Bronchial epithelial cell (primary cell): ENCODE measurements at regions not wholly inside any gene's neighbourhood (a gene's known extent, or its start where the extent isn't known, plus 50 kb on each side); places are given as distances from the start of the nearest gene placed in this dataset.

ENCODE experiments used
- DNase-seq: peaks from one replicate; pipeline ENCODE4 v3.0.0-alpha.2; 2010; ENCODE audit warnings: low read depth
- FAIRE-seq: peaks from 2 replicates; lab custom pipeline; 2011; peaks lifted over from hg19 to GRCh38; lab: Jason Lieb, UNC
- H3K27me3 ChIP-seq: 2 replicates; pipeline ENCODE4 v1.5.1; 2011; ENCODE audit warnings: low read length; ENCODE audit not compliant: control insufficient read depth, insufficient read depth
- H3K36me3 ChIP-seq: 2 replicates; pipeline ENCODE4 v1.5.1; 2011; ENCODE audit warnings: low read length; ENCODE audit not compliant: control insufficient read depth, insufficient read depth
- H3K4me3 ChIP-seq: 2 replicates; pipeline ENCODE4 v1.5.1; 2011; ENCODE audit warnings: mild to moderate bottlenecking, low read depth, low read length, control low read depth
- TF ChIP-seq, protein P1 (sequence below): IDR thresholded peaks from 2 replicates; pipeline ENCODE4 v1.5.1; 2011; ENCODE audit warnings: mild to moderate bottlenecking, moderate library complexity, low read length, control low read depth, inconsistent platforms; ENCODE audit not compliant: insufficient read depth, severe bottlenecking

DNA sequence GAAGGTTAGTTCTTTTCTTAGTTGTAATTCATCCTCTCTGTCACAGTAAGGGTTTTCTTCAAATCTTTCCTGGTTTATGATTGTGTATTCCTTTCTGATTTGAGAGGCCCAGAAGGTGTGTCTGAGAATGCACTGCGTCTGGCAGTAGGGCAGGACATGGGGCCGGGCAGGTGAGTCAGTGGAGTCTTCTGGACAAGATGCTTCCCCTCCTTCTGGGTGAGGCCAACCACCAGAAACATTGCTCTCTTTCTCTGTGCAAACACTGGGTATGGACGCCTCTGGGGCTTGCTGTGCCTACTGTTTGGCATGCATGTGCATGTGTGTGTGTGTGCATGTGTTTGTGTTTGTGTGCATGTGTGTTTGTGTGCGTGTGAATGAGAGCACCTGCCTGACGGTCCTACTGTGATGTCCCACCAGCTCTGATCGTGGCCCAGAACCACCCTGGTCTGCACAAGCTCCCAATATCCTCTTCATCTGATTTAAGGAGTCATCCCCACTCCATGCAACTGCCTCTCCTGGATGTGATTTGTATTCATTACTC lies 93.2 kb upstream of the DLX2 start:
- H3K27me3 ChIP-seq, result no peaks in the 10 kb centered on the region
- DNase-seq, result peak; percentile 93
- H3K36me3 ChIP-seq, result no peaks in the 10 kb centered on the region
- H3K4me3 ChIP-seq, result no peak overlapping the region
- TF ChIP-seq, protein P1, sequence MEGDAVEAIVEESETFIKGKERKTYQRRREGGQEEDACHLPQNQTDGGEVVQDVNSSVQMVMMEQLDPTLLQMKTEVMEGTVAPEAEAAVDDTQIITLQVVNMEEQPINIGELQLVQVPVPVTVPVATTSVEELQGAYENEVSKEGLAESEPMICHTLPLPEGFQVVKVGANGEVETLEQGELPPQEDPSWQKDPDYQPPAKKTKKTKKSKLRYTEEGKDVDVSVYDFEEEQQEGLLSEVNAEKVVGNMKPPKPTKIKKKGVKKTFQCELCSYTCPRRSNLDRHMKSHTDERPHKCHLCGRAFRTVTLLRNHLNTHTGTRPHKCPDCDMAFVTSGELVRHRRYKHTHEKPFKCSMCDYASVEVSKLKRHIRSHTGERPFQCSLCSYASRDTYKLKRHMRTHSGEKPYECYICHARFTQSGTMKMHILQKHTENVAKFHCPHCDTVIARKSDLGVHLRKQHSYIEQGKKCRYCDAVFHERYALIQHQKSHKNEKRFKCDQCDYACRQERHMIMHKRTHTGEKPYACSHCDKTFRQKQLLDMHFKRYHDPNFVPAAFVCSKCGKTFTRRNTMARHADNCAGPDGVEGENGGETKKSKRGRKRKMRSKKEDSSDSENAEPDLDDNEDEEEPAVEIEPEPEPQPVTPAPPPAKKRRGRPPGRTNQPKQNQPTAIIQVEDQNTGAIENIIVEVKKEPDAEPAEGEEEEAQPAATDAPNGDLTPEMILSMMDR, result no peak
- FAIRE-seq, result peak; percentile 73

DNA sequence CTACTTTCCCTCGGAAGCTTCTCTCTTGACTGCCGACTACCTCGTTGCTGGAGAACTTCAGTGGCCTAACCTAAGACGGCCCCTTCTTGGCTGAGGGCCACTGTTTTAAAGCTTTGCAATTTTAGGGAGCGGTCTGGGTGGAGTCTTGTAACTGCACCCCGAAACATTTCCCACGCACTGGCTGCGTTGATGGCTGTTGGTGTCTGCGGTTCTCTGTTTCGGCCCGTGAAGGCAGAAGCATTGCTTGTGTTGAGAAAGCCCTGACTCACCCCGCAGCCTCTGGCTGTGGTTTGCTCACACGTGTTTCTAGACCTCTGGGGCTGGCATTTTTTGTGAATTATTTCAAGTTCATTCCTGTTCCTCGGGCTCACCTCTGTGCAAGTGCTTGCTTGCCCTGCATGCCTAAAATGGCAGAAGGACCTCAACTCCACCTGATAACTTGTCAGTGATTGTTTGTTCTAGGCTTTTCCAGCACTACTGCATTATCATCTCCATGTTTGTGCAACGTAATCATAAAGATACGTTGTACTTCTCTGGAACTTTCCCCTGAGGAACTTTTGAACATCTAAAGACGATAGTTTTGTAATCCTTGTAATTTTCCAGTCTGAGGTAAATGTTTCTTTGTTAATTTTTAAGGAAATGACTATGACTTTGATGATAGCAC lies 94.2 kb upstream of the DLX2 start:
- Histone ChIP-seq H3K4me3 (no peak overlapping the region), H3K27me3 (no peaks in the 10 kb centered on the region), H3K36me3 (no peaks in the 10 kb centered on the region)
- TF ChIP-seq, protein P1, result peak; percentile 3
- DNase-seq, result peak; percentile 100
- FAIRE-seq, result peak; percentile 92

DNA sequence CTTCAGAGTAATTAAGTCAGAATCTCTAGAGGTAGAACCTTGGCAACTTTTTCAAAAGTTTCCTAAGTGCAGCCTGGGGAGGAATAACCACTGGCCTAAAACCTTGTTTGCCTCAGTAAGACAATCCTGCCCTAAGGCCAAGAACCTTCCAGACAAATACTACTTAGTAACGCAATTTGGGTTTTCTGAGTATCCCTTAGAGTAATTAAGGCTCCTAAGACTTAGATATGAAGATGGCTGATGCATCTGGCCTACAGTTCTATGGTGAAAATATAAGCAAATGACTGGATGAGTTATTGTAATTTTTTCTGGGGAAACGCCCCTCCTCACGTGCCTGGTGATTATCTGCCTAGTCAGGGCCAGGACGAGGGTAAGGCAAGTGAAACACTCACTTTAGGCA lies 95.7 kb upstream of the DLX2 start:
- no peak overlapping the region for H3K4me3 ChIP-seq
- DNase-seq (no peak), FAIRE-seq (no peak)
- H3K27me3 ChIP-seq, result no peaks in the 10 kb centered on the region
- TF ChIP-seq, protein P1, result no peak
- no peaks in the 10 kb centered on the region for H3K36me3 ChIP-seq

DNA sequence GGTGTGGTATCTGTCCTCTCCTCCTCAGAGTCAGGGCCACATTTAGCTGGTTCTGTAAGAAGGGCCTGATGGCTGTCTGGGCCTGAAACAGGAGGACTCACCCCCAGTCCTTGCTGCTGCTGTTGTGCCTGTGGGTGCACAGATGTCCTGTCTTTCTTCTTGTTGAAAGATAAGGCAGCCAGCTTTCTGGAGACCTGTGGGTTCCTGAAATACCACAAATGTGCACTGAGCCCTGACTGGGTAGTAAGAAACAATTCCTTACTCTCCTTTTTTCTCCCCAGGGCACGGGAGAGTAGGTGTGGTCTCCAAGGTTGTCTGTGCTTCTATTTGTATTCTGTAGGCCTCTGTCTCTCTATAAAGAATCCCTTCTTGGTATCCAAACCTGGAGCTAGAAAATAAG lies 96.2 kb upstream of the DLX2 start:
- TF ChIP-seq, protein P1, result no peak
- no peak for FAIRE-seq
- Histone ChIP-seq H3K4me3 (no peak overlapping the region), H3K36me3 (no peaks in the 10 kb centered on the region), H3K27me3 (no peaks in the 10 kb centered on the region)
- DNase-seq, result no peak

DNA sequence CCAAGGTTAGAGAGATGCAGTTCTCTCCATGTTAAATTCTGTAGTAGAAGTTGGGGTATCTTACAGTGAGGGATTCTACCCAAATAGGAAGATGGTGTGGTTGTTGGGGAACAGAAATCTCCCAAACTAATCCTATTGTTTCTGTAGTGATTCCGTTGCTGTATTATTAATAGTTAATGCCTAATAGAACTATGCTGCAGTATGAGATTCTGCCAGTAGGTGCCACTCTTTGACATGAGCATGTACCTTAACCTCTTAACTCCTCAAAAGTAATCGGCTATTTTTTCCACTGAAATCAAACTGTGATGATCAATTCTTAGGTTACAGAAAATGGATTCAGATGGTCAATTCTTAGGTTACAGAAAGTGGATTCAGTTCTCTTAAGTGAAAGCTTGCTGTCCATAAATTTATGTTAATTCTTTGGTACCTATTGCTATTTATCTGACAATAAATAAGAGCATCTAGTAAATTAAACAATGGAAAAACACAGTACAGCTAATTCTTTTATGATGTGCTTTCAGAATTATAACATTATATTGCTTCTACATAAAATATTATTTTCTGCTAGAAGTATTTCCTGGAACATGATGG lies 97.9 kb upstream of the DLX2 start:
- Histone ChIP-seq H3K27me3 (no peaks in the 10 kb centered on the region), H3K36me3 (no peaks in the 10 kb centered on the region), H3K4me3 (no peak overlapping the region)
- DNase-seq, result peak; percentile 67
- TF ChIP-seq, protein P1, result peak; percentile 46
- FAIRE-seq, result no peak
